ENCODE measurements at regions not wholly inside any gene's neighbourhood (a gene's known extent, or its start where the extent isn't known, plus 50 kb on each side); places are given as distances from the start of the nearest gene placed in this dataset.

DNA sequence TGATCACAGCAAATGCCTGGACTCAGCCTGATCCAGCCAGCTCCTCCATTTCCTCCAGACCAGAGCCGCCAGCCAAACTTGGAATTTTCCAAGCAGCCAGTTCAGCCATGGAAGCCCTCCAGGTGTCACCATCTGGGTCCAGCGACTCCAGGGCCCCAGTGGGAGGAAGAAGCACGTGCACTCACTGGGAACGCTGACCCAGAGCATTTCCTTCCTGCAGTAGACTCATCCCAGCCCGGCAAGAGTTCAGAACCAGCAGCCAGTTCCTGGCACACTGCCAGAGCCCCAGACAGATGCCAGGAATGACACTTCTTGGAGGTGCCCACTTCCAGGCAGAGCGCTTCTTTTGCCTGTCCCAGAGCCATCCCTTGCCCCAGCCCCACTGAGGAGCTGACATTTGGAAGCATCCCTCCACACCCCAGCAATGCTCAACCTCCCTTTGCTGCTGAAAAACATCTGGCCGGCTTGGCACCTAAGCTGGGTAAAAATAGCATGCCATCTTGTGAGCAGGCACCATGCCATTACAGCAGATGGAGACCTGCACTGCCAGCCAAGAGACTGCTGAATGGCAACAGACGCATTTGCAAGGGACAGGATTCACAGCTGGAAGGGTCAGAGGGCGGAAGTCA lies 460.3 kb upstream of the PROK2 start:
- TF ChIP-seq POLR2A (IDR thresholded peaks at IDR 0.05; ENCODE audit: low read depth, low read length) (no peak), POLR2AphosphoS5 (IDR thresholded peaks at IDR 0.05; ENCODE audit: low read depth, low read length) (no peak)
